DND-41 (cell line): ENCODE measurements at regions not wholly inside any gene's neighbourhood (a gene's known extent, or its start where the extent isn't known, plus 50 kb on each side); places are given as distances from the start of the nearest gene placed in this dataset.

Experiments
- ATAC-seq: fragments of 200-7000 bp; cut with Tn5 transposase; 3 replicates; pipeline ENCODE4 v1.9.1; 2021; ENCODE audit warnings: low read depth; ENCODE audit not compliant: insufficient read depth
- DNase-seq: peaks from one replicate; pipeline ENCODE4 v3.0.0-alpha.2; 2020
- H2AFZ ChIP-seq: 2 replicates; pipeline ENCODE4 v1.6.0; 2012; ENCODE audit warnings: low read depth, low read length
- H3K27ac ChIP-seq: 2 replicates; pipeline ENCODE4 v1.5.1; 2012; ENCODE audit warnings: low read length, inconsistent platforms
- H3K27me3 ChIP-seq: fragments of 200-600 bp; sonication (generic); 2 replicates; pipeline ENCODE4 v1.6.0; 2012; ENCODE audit warnings: low read length, mild to moderate bottlenecking, inconsistent platforms; ENCODE audit not compliant: insufficient read depth, poor library complexity
- H3K36me3 ChIP-seq: 2 replicates; pipeline ENCODE4 v1.5.1; 2012; ENCODE audit warnings: low read length, inconsistent platforms; ENCODE audit not compliant: insufficient read depth
- H3K4me1 ChIP-seq: 2 replicates; pipeline ENCODE4 v1.5.1; 2012; ENCODE audit warnings: mild to moderate bottlenecking, low read length; ENCODE audit not compliant: insufficient read depth
- H3K4me2 ChIP-seq: 2 replicates; pipeline ENCODE4 v1.6.0; 2012; ENCODE audit warnings: mild to moderate bottlenecking, moderate library complexity, low read length, inconsistent platforms; ENCODE audit not compliant: insufficient read depth
- H3K4me3 ChIP-seq, 2 experiments: fragments of 200-600 bp in 1 of 2; shearing (Covaris generic) in 1 of 2; 2 replicates each; pipeline ENCODE4 v1.5.1; 2012 to 2016; ENCODE audit warnings: inconsistent platforms in 2 of 2, low read length in 2 of 2, mild to moderate bottlenecking in 2 of 2, low read depth in 1 of 2, moderate library complexity in 1 of 2
- H3K79me2 ChIP-seq: 2 replicates; pipeline ENCODE4 v1.6.0; 2012; ENCODE audit warnings: low read length, inconsistent platforms; ENCODE audit not compliant: insufficient read depth
- H3K9ac ChIP-seq: 2 replicates; pipeline ENCODE4 v1.6.0; 2012; ENCODE audit warnings: low read depth, mild to moderate bottlenecking, inconsistent platforms, low read length, moderate library complexity
- H3K9me3 ChIP-seq: 2 replicates; pipeline ENCODE4 v1.5.1; 2012; ENCODE audit warnings: low read length, moderate library complexity, mild to moderate bottlenecking, inconsistent platforms; ENCODE audit not compliant: insufficient read depth, severe bottlenecking
- H4K20me1 ChIP-seq: 2 replicates; pipeline ENCODE4 v1.6.0; 2012; ENCODE audit warnings: low read length; ENCODE audit not compliant: insufficient read depth
- EZH2 ChIP-seq: IDR thresholded peaks from 3 replicates; pipeline ENCODE4 v1.6.1; 2012; ENCODE audit warnings: borderline replicate concordance, low read depth, mild to moderate bottlenecking, moderate library complexity, low read length, inconsistent platforms; ENCODE audit not compliant: severe bottlenecking
- TF ChIP-seq, protein P1 (sequence below): IDR thresholded peaks from 2 replicates; pipeline ENCODE4 v1.5.1; 2012; ENCODE audit warnings: borderline replicate concordance, low read length, moderate library complexity, mild to moderate bottlenecking; ENCODE audit not compliant: poor library complexity, severe bottlenecking; ENCODE audit errors: extremely low read depth

DNA sequence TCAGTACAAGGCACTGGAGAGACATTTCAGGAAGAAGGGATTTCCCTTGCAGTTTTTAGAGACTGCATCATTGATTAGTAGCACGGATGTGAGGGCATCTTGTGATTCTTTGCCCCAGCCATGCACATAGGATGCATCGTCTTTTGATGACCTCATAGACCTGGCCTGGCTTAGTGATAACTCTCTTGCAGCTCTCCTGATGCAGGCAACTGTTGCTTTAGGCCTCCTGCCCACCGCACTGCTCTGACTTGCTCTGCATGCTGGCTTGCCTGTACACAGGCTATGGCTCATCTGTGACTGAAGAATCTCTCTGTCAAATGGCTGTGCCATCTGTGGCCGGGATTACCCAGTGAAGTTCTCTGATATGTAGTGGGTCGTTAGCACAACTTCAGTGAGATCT, 207.7 kb upstream of the PTCHD4 start:
- TF ChIP-seq, protein P1, sequence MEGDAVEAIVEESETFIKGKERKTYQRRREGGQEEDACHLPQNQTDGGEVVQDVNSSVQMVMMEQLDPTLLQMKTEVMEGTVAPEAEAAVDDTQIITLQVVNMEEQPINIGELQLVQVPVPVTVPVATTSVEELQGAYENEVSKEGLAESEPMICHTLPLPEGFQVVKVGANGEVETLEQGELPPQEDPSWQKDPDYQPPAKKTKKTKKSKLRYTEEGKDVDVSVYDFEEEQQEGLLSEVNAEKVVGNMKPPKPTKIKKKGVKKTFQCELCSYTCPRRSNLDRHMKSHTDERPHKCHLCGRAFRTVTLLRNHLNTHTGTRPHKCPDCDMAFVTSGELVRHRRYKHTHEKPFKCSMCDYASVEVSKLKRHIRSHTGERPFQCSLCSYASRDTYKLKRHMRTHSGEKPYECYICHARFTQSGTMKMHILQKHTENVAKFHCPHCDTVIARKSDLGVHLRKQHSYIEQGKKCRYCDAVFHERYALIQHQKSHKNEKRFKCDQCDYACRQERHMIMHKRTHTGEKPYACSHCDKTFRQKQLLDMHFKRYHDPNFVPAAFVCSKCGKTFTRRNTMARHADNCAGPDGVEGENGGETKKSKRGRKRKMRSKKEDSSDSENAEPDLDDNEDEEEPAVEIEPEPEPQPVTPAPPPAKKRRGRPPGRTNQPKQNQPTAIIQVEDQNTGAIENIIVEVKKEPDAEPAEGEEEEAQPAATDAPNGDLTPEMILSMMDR, result no peak
- TF ChIP-seq EZH2, result no peak

DNA sequence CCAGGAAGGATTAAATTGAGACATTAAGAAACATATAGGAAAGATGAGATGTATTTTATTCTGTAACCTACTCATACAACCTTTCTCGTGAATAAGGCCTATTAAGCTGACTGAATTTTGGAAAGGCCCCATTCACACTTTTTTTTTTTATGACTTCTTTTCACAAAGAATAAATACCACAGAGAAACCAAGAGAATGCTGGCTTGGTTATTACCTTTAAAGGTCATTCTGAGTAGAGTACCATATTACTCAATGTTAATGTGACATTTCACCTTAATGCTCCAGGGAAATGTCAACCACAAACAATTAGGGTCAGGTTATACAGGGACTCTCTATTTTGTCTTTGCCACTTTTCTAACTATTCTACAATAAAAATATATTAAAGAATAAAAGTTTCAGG, 204.9 kb upstream of the PTCHD4 start:
- no peak overlapping the region for H2AFZ ChIP-seq
- H3K9me3 ChIP-seq, result no peaks in the 10 kb centered on the region
- no peak overlapping the region for H3K4me2 ChIP-seq
- H3K36me3 ChIP-seq, result no peaks in the 10 kb centered on the region
- H3K4me1 ChIP-seq, result no peaks in the 10 kb centered on the region
- no peak overlapping the region for H3K27ac ChIP-seq
- no peak overlapping the region for H3K9ac ChIP-seq
- H4K20me1 ChIP-seq, result no peaks in the 10 kb centered on the region
- H3K27me3 ChIP-seq, result no peaks in the 10 kb centered on the region
- no peak for TF ChIP-seq EZH2
- TF ChIP-seq, protein P1, result no peak
- no peaks in the 10 kb centered on the region for H3K79me2 ChIP-seq
- ATAC-seq, result no peak
- H3K4me3 ChIP-seq, result no peak overlapping the region
- no peak for DNase-seq

More for the DNA sequence above, 207.7 kb upstream of the PTCHD4 start:
- H3K27me3 ChIP-seq, result no peaks in the 10 kb centered on the region
- H3K9ac ChIP-seq, result no peak overlapping the region
- no peak overlapping the region for H3K4me2 ChIP-seq
- no peak overlapping the region for H2AFZ ChIP-seq
- H3K36me3 ChIP-seq, result no peaks in the 10 kb centered on the region
- H3K9me3 ChIP-seq, result no peaks in the 10 kb centered on the region
- no peaks in the 10 kb centered on the region for H4K20me1 ChIP-seq
- no peak overlapping the region for H3K4me3 ChIP-seq
- no peak for ATAC-seq
- H3K79me2 ChIP-seq, result no peaks in the 10 kb centered on the region
- no peak overlapping the region for H3K27ac ChIP-seq
- no peaks in the 10 kb centered on the region for H3K4me1 ChIP-seq
- DNase-seq, result no peak

DNA sequence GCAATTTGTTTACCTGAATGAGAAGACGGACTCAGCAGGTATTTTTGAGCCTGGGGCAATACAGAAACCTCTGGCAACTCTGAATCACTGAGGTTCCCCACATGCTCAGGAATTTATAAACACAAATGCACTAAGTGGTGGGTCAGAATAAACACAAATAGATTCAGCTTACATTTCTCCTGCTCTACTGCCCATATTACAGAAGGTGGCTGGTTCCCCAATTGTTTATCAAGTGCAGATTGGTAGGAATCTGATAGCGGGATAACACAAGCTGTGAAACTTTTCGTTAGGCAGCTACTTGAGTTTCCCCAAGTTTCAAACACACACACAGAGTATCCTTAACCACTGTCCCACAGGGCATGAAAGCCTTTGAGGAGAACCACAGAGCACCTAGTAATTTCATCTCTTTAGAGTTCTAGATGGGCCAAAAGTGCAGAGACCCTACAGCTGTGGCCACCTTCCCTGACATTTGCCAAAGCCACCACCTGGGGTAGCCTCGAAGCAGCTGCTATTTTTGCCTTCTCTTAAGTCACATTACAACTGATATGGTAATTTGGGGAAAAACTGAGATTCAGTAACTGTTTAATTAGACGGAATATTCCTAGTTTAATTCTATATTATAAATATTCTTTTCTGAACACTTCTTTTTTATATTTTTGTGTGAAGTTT, 204.2 kb upstream of the PTCHD4 start:
- Histone ChIP-seq H3K79me2 (no peaks in the 10 kb centered on the region), H3K9ac (no peak overlapping the region), H3K9me3 (no peaks in the 10 kb centered on the region), H3K27ac (no peak overlapping the region), H3K4me1 (no peaks in the 10 kb centered on the region), H3K4me2 (no peak overlapping the region), H3K36me3 (no peaks in the 10 kb centered on the region), H4K20me1 (no peaks in the 10 kb centered on the region), H2AFZ (no peak overlapping the region), H3K4me3 (no peak overlapping the region), H3K27me3 (no peaks in the 10 kb centered on the region)
- ATAC-seq (no peak), DNase-seq (no peak)
- TF ChIP-seq, protein P1, result no peak
- TF ChIP-seq EZH2, result no peak

DNA sequence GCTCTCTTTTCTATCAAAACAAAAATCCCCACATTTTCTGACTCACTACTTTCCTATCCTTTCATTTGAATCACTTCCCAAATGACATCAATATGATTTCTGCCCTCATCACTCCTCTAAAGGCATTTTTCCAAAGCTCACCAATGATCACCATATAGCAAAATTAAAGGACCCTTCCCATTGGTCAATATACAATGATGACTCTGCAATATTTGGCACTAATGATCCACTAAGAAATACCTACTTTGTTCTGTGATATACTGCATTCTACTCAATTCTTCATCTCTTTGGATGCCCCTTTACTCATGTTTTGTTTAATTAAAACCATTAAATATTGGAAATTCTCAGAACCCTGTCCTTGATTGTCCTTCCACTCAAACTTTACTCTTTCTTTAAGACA, 200.3 kb upstream of the PTCHD4 start:
- no peaks in the 10 kb centered on the region for H3K9me3 ChIP-seq
- TF ChIP-seq, protein P1, result no peak
- no peak for TF ChIP-seq EZH2
- H3K36me3 ChIP-seq, result no peaks in the 10 kb centered on the region
- H3K4me2 ChIP-seq, result no peak overlapping the region
- no peak for DNase-seq
- H3K27me3 ChIP-seq, result no peaks in the 10 kb centered on the region
- no peak overlapping the region for H3K4me3 ChIP-seq
- no peaks in the 10 kb centered on the region for H3K4me1 ChIP-seq
- H2AFZ ChIP-seq, result no peak overlapping the region
- H3K27ac ChIP-seq, result no peak overlapping the region
- H4K20me1 ChIP-seq, result no peaks in the 10 kb centered on the region
- H3K79me2 ChIP-seq, result no peaks in the 10 kb centered on the region
- no peak for ATAC-seq
- H3K9ac ChIP-seq, result no peak overlapping the region
